GM18498 (cell line): ENCODE measurements at regions not wholly inside any gene's neighbourhood (a gene's known extent, or its start where the extent isn't known, plus 50 kb on each side); places are given as distances from the start of the nearest gene placed in this dataset.
"Not testable (repeated sequence)": the region's sequence is repeated elsewhere in the genome, so short reads cannot be mapped to it uniquely, and the experiment has no call there.

Experiments
- ATAC-seq: cut with Tn5 transposase; IDR thresholded peaks from one replicate; pipeline ENCODE4 v1.9.1; 2021; ENCODE audit warnings: mild to moderate bottlenecking, moderate library complexity; ENCODE audit not compliant: unreplicated experiment

GRCh38 chr2:212913640-212914306 lies 237.6 kb downstream of the IKZF2 start:
- no peak for ATAC-seq

GRCh38 chr2:212912445-212913103 lies 238.8 kb downstream of the IKZF2 start:
- no peak for ATAC-seq

- peak; percentile 55 for ATAC-seq
Measured at GRCh38 chr2:212911011-212911410, 240.4 kb downstream of the IKZF2 start.

DNA sequence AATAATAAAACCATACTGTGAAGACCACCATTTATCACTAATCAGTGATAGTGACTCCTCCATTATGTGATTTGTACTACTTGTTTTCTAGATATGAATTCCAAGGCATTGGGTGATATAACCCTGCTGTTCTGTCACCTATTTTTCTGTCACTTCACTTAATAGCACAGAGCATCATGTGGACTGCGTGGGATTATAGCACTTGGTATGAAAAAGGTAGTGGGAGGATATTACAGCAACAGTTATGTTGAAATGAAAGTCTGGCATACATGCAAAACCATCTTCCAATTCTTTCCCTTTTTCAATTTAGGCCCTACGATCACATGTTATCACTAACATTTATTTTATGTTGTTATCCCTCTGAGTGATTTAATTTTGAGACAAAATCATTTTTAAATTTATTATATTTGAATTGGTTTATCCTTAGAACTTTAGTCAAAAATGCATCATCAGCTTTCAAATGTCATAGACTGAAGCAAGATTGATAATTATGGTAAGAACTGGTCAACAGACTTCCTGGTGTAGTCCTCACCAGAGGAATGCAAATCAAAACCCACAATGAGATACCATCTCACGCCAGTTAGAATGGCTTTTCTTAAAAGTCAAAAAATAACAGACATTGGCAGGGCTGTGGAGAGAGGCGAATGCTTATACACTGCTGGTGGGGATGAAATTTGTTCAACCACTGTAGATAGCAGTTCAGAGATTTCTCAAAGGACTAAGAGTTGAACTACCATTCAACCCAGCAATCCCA lies 242.6 kb downstream of the IKZF2 start:
- no peak for ATAC-seq

GRCh38 chr2:212908031-212908430 lies 243.4 kb downstream of the IKZF2 start:
- ATAC-seq, result no peak

DNA sequence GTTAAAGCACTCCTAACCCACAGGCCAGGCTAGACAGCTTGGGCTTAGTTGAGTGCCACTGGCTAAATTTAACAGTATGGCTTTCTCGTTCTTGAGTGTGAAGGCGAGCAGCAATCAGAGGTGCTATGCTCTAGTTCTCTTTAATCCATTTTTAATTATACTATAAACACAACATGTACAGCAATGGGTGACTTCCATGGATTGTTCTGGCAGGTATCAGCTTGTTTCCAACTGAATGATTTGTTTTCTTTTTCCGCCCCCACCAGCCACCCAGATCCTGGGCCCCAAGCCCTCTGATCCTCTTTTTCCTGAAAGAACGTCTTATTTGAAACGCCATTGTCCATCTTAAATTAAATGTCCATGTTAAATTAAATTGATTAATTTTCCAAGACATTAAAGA lies 244.8 kb downstream of the IKZF2 start:
- ATAC-seq, result no peak

DNA sequence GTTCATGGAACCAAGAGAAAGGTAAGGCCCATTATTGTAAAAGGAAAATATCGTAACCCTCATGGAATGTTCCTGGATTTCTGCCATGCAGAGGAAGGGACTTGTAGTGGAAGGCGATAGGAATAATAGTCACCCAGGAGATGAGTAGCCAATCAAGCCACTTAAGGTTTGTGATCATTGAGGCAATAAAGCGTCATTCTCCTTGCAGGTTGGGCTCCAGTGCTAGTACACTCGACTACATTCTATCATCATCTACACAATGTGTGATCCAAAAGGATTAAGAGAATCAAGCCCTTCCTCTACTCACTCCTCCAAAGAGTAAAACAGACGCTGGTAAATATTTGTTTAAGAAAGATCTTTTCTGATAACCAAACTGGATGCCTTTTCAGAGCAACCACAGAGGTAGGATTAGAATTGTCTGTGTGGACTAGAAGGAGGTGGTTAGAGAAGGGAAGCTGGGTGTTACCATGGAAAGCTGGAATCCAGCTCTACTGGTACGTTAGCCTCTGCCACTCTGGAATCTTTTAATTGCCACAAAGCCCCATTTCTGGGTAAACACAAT lies 245.7 kb downstream of the IKZF2 start:
- ATAC-seq, result no peak

DNA sequence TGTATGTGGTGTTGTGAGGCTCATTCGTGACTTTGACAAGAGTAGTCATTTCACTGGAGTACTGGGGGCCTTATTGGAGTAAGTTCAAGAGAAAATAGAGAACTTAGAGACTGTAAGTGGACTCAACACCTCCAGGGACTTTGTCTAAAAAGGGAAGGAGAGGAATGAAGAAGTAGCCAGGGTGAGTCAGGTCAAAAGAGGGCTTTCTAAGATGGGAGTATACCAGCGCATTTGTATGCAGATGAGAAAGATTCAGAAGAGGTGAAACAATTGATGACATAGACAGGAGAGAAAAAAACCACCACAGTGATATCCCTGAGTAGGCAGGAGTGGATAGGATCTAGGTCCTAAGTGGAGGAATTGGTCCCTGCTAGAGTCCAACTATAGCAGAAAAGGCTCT lies 246.8 kb downstream of the IKZF2 start:
- ATAC-seq, result no peak

GRCh38 chr2:212903413-212903812 lies 248.0 kb downstream of the IKZF2 start:
- ATAC-seq, result no peak

GRCh38 chr2:212902421-212902820 lies 249.0 kb downstream of the IKZF2 start:
- ATAC-seq, result no peak

GRCh38 chr2:212901604-212902275 lies 249.7 kb downstream of the IKZF2 start:
- no peak for ATAC-seq

GRCh38 chr2:212900715-212901114 lies 250.7 kb downstream of the IKZF2 start:
- no peak for ATAC-seq

DNA sequence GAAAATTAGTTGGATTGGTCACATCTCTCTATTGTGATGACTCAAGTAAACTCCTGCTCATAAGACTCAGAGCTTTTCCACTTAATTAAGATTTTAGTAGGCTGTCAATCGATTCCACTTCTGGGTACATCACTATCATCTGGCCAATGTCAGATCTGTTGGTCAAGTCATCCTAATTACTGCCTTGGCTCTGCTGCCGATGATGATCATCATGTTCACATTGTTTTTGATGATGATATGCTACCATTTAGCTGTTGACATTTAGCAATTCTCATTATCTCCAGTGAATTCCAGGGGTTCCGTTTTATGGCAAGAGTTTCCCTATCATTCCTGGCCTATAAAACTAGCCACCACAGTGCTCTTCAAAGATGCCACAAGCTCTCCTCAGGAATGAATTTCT lies 253.4 kb downstream of the IKZF2 start:
- no peak for ATAC-seq

DNA sequence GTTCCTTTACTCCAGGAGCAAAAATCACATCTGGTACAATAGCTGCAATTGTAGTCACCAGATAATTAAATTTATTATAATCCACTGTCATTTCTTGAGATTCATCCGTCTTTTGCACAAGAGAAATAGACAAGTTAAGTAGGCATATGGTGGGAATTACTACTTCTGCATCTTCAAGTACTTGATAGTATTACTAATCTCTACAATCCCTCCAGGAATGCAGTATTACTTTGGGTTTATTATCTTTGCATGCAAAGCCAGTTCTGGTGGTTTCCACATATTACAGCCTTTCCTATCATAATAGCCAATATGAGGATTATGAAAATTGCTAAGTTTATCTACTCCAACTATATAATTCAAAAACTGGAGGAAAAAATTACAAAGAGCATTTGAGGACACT lies 254.1 kb downstream of the IKZF2 start:
- ATAC-seq, result no peak

GRCh38 chr2:212894026-212894425 lies 257.4 kb downstream of the IKZF2 start:
- no peak for ATAC-seq

- ATAC-seq, result no peak
Measured at GRCh38 chr2:212893216-212893615, 258.2 kb downstream of the IKZF2 start.

GRCh38 chr2:212892193-212892592 lies 259.2 kb downstream of the IKZF2 start:
- ATAC-seq, result no peak

DNA sequence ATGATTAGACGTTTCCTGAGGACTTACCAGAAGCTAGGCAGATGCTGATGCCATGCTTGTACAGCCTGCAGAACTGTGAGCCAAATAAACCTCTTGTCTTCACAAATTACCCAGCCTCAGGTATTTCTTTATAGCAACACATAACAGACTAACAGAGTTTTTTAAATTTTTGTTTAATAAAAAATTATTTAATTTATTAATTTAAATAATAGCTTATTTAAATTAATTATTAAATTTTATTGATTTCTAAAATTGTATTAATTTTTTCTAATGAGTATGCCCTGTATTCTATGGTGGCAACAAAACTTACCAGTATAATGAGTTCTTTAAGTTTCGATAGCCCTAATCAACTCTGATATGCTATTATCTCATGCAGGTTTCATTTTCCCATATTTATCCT lies 259.8 kb downstream of the IKZF2 start:
- no peak for ATAC-seq

DNA sequence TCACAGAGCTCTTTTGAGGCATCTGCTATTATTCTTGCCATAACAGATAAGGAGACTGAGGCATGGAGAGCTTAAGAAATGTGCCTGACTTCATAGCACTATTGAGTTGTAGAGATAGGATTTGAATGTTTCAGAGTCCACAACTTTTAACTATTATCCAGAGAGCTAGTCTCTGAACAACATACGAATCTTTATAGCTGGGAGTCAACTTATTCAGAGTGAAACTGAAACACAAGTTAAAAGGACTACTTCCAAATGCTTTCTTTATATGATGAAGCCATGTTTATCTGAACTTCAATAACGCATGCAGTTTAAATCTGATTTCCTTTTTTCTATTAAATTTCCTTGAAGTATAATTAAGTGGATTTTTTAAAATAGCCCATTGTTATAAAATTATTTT lies 268.8 kb downstream of the IKZF2 start:
- ATAC-seq, result peak; percentile 51

GRCh38 chr2:212876556-212876955 lies 274.9 kb downstream of the IKZF2 start:
- not testable (repeated sequence) for ATAC-seq

GRCh38 chr2:212875950-212876349 lies 275.5 kb downstream of the IKZF2 start:
- not testable (repeated sequence) for ATAC-seq
